DMS53 treated with DMSO at 0.1 percent for 48 hours (cell line): ENCODE measurements at regions not wholly inside any gene's neighbourhood (a gene's known extent, or its start where the extent isn't known, plus 50 kb on each side); places are given as distances from the start of the nearest gene placed in this dataset.
"Not testable (repeated sequence)": the region's sequence is repeated elsewhere in the genome, so short reads cannot be mapped to it uniquely, and the experiment has no call there.

Experiments used
- DNase-seq: peaks from one replicate; lab custom pipeline; 2025; ENCODE audit not compliant: unreplicated experiment; lab: John Stamatoyannopoulos, UW

- DNase-seq, result no peak
These were observed 607.2 kb upstream of the NOVA1 start for GRCh38 chr14:27205036-27205435.

- DNase-seq, result no peak
These were observed 613.9 kb upstream of the NOVA1 start for GRCh38 chr14:27211741-27212140.

GRCh38 chr14:27222671-27223070 is 624.8 kb upstream of the NOVA1 start:
- DNase-seq, result no peak

- no peak for DNase-seq
These were observed 626.1 kb upstream of the NOVA1 start for GRCh38 chr14:27223906-27224305.

GRCh38 chr14:27228053-27228452 is 630.2 kb upstream of the NOVA1 start:
- DNase-seq, result no peak

GRCh38 chr14:27234331-27234730 is 636.5 kb upstream of the NOVA1 start:
- DNase-seq, result no peak

GRCh38 chr14:27236601-27237000 is 638.8 kb upstream of the NOVA1 start:
- DNase-seq, result no peak

GRCh38 chr14:27242874-27243273 is 645.0 kb upstream of the NOVA1 start:
- DNase-seq, result no peak

- DNase-seq, result no peak
These were observed 645.5 kb upstream of the NOVA1 start for GRCh38 chr14:27243365-27243764.

GRCh38 chr14:27245947-27246346 is 648.1 kb upstream of the NOVA1 start:
- no peak for DNase-seq

GRCh38 chr14:27253966-27254365 is 656.1 kb upstream of the NOVA1 start:
- no peak for DNase-seq

- DNase-seq, result no peak
These were observed 659.0 kb upstream of the NOVA1 start for GRCh38 chr14:27256805-27257204.

- DNase-seq, result no peak
These were observed 670.0 kb upstream of the NOVA1 start for GRCh38 chr14:27267876-27268275.

- DNase-seq, result no peak
These were observed 672.9 kb upstream of the NOVA1 start for GRCh38 chr14:27270716-27271115.

GRCh38 chr14:27278341-27278740 is 680.5 kb upstream of the NOVA1 start:
- no peak for DNase-seq

GRCh38 chr14:27305441-27305945 is 707.7 kb upstream of the NOVA1 start:
- no peak for DNase-seq

- DNase-seq, result not testable (repeated sequence)
These were observed 714.9 kb upstream of the NOVA1 start for GRCh38 chr14:27312730-27313129.

- no peak for DNase-seq
These were observed 716.4 kb upstream of the NOVA1 start for GRCh38 chr14:27314231-27314630.

- no peak for DNase-seq
These were observed 717.6 kb upstream of the NOVA1 start for GRCh38 chr14:27315477-27315876.

- DNase-seq, result no peak
These were observed 718.1 kb upstream of the NOVA1 start for GRCh38 chr14:27315947-27316346.

- DNase-seq, result no peak
These were observed 721.1 kb upstream of the NOVA1 start for GRCh38 chr14:27318774-27319420.

- no peak for DNase-seq
These were observed 722.4 kb upstream of the NOVA1 start for GRCh38 chr14:27320261-27320660.

GRCh38 chr14:27327095-27327494 is 729.3 kb upstream of the NOVA1 start:
- no peak for DNase-seq
